ENCODE measurements at regions not wholly inside any gene's neighbourhood (a gene's known extent, or its start where the extent isn't known, plus 50 kb on each side); places are given as distances from the start of the nearest gene placed in this dataset.

GRCh38 chr2:174668075-174668474, 70.5 kb upstream of the WIPF1 start:
- no peak overlapping the region for H3K4me3 ChIP-seq
- WGBS, 3 donors = 89 to 93% (median 91%) methylated on average over 7 of the region's 7 CpGs
- intact Hi-C loops (cut with DNase I) = no loop called here
- H3K27ac ChIP-seq = no peak overlapping the region
- DNase-seq = no peak
- no peaks in the 10 kb centered on the region for H3K27me3 ChIP-seq
- H3K4me1 ChIP-seq (ENCODE audit: insufficient read depth) = no peaks in the 10 kb centered on the region
- H3K9me3 ChIP-seq = no peaks in the 10 kb centered on the region
- TF ChIP-seq EP300 (IDR thresholded peaks at IDR 0.05) = no peak
- TF ChIP-seq POLR2A (IDR thresholded peaks at IDR 0.05) = no peak
- TF ChIP-seq CTCF (IDR thresholded peaks at IDR 0.05) = no peak
- H3K36me3 ChIP-seq = no peaks in the 10 kb centered on the region

GRCh38 chr2:174667250-174667860, 69.8 kb upstream of the WIPF1 start:
- no peaks in the 10 kb centered on the region for H3K9me3 ChIP-seq
- TF ChIP-seq CTCF (IDR thresholded peaks at IDR 0.05) = no peak
- TF ChIP-seq EP300 (IDR thresholded peaks at IDR 0.05) = no peak
- no peak for TF ChIP-seq POLR2A (IDR thresholded peaks at IDR 0.05)
- intact Hi-C loops (cut with DNase I) = no loop called here
- 76 to 86% (median 83%) methylated on average over 6 of the region's 6 CpGs for WGBS, 3 donors
- no peaks in the 10 kb centered on the region for H3K4me1 ChIP-seq (ENCODE audit: insufficient read depth)
- no peak for DNase-seq
- H3K4me3 ChIP-seq = no peak overlapping the region
- H3K36me3 ChIP-seq = no peaks in the 10 kb centered on the region
- H3K27me3 ChIP-seq = no peaks in the 10 kb centered on the region
- no peak overlapping the region for H3K27ac ChIP-seq

- H3K9me3 ChIP-seq = no peaks in the 10 kb centered on the region
- intact Hi-C loops (cut with DNase I) = no loop called here
- no peaks in the 10 kb centered on the region for H3K27me3 ChIP-seq
- H3K36me3 ChIP-seq = no peaks in the 10 kb centered on the region
- TF ChIP-seq CTCF (IDR thresholded peaks at IDR 0.05) = no peak
- H3K27ac ChIP-seq = no peak overlapping the region
- WGBS, 3 donors = 74 to 88% (median 76%) methylated on average over 5 of the region's 5 CpGs
- no peak overlapping the region for H3K4me3 ChIP-seq
- no peaks in the 10 kb centered on the region for H3K4me1 ChIP-seq (ENCODE audit: insufficient read depth)
- no peak for DNase-seq
Observed at GRCh38 chr2:174666845-174667244, 69.2 kb upstream of the WIPF1 start.

- Histone ChIP-seq H3K4me3 (no peak overlapping the region), H3K27me3 (no peaks in the 10 kb centered on the region), H3K9me3 (no peaks in the 10 kb centered on the region), H3K27ac (no peak overlapping the region), H3K36me3 (no peaks in the 10 kb centered on the region), H3K4me1 (ENCODE audit: insufficient read depth) (no peaks in the 10 kb centered on the region)
- DNase-seq = no peak
- intact Hi-C loops (cut with DNase I) = no loop called here
- TF ChIP-seq CTCF (IDR thresholded peaks at IDR 0.05) (no peak), EP300 (IDR thresholded peaks at IDR 0.05) (no peak)
Observed at GRCh38 chr2:174666312-174666711, 68.7 kb upstream of the WIPF1 start.
